Inferior parietal cortex (tissue), 1 donor: ENCODE measurements at regions not wholly inside any gene's neighbourhood (a gene's known extent, or its start where the extent isn't known, plus 50 kb on each side); places are given as distances from the start of the nearest gene placed in this dataset.
"Not testable (repeated sequence)": the region's sequence is repeated elsewhere in the genome, so short reads cannot be mapped to it uniquely, and the experiment has no call there.

Source experiments
- DNase-seq: peaks from one replicate; pipeline ENCODE4 v3.0.0-alpha.2; 2016; ENCODE audit errors: extremely low spot score

DNA sequence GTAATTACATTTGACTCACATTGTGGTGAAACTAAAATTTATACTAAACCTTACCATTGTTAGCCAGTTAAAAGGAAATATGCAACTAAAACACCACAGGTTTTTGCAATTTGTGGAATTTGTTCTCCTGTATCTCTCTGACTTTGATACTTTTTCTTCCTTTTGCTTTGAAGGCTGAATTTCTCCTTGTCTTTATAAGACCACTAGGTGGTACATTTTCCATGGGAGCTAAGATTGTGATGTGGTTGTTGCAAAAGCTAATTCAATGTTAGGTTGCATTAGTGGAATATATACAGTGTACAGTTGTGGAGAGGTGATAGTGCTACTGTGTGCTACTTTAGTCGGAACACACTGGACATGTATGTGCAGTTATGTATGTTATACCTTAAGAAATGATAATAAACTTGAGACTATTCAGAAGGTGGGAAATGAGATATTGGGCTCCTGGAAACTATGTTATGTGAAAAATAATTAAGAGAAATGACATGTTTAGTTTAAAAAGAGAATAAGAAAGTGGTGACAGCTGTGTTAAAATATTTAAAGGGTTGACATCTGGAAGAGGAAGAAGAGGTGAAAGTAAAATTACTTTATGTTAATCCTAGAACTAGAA lies 70.3 kb downstream of the ARL9 start:
- peak; percentile 30 for DNase-seq

DNA sequence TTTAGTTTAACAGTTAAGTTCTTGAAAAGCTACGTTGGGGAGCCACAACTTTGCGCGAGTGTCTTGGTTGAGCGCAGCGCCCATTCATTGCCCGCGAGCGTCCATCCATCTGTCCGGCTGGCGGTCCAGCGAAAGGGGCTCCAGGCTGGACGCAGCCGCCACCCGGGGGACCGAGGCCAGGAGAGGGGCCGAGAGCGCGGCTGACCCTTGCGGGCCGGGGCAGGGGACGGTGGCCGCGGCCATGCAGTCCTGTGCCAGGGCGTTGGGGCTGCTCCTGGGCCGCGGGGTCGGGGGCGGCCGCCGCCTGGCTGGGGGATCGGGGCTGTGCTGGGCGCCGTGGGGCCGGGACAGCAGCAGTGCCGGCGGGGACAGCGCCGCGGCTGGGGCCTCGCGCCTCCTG lies 86.8 kb downstream of the ARL9 start:
- DNase-seq, result not testable (repeated sequence)
